Spleen (tissue), 7 donors: ENCODE measurements at regions not wholly inside any gene's neighbourhood (a gene's known extent, or its start where the extent isn't known, plus 50 kb on each side); places are given as distances from the start of the nearest gene placed in this dataset.

ENCODE experiments used
- POLR2A ChIP-seq, 3 donors: fragments of 450-650 bp; IDR thresholded peaks; one replicate each; pipeline ENCODE4 v1.5.1; 2017; ENCODE audit warnings: antibody characterized with exemption in 3 of 3, mild to moderate bottlenecking in 1 of 3
- POLR2AphosphoS5 ChIP-seq, 3 donors: sonication (generic); formaldehyde crosslinking; IDR thresholded peaks; one replicate each; pipeline ENCODE4 v1.5.1; 2017; ENCODE audit warnings: antibody characterized with exemption in 3 of 3
- TF ChIP-seq, protein P1 (sequence below), 11 experiments: fragments of 200-600 bp in 7 of 11; fragments of 450-650 bp in 4 of 11; sonication (generic) in 4 of 11; IDR thresholded peaks in 8 of 11; conservative IDR thresholded peaks in 3 of 11; 1 replicate in 7 of 11; 2 replicates in 4 of 11; pipeline versions ENCODE4 v1.4.0 to v1.8.0; 2016 to 2021; ENCODE audit warnings: antibody characterized with exemption in 11 of 11, inconsistent platforms in 4 of 11, mild to moderate bottlenecking in 1 of 11
- donor health status: DM: no; HTN: no; CAD: no; lungs with moderate emphysema.
- donor health status: DM: no; HTN: no; CAD: no.
- donor health status: DM: no; HTN: no; CAD: no.

- TF ChIP-seq, protein P1, sequence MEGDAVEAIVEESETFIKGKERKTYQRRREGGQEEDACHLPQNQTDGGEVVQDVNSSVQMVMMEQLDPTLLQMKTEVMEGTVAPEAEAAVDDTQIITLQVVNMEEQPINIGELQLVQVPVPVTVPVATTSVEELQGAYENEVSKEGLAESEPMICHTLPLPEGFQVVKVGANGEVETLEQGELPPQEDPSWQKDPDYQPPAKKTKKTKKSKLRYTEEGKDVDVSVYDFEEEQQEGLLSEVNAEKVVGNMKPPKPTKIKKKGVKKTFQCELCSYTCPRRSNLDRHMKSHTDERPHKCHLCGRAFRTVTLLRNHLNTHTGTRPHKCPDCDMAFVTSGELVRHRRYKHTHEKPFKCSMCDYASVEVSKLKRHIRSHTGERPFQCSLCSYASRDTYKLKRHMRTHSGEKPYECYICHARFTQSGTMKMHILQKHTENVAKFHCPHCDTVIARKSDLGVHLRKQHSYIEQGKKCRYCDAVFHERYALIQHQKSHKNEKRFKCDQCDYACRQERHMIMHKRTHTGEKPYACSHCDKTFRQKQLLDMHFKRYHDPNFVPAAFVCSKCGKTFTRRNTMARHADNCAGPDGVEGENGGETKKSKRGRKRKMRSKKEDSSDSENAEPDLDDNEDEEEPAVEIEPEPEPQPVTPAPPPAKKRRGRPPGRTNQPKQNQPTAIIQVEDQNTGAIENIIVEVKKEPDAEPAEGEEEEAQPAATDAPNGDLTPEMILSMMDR (IDR thresholded peaks at IDR 0.05 in 8 of 11, conservative IDR thresholded peaks at IDR 0.05 in 3 of 11) = no peak
- no peak for TF ChIP-seq POLR2A (IDR thresholded peaks at IDR 0.05)
- no peak for TF ChIP-seq POLR2AphosphoS5 (IDR thresholded peaks at IDR 0.05)
Measured at GRCh38 chr18:10379522-10379921, 74.9 kb upstream of the APCDD1 start.
